Glutamatergic neuron (in vitro differentiated cells): ENCODE measurements at regions not wholly inside any gene's neighbourhood (a gene's known extent, or its start where the extent isn't known, plus 50 kb on each side); places are given as distances from the start of the nearest gene placed in this dataset.

ENCODE experiments used
- DNase-seq: peaks from one replicate; pipeline ENCODE4 v3.0.0; 2022
- H3K27ac Mint-ChIP-seq: one replicate; pipeline ENCODE4 v1.8.0; 2020; ENCODE audit warnings: mild to moderate bottlenecking, mixed read lengths, inconsistent platforms; ENCODE audit not compliant: unreplicated experiment
- H3K27me3 Mint-ChIP-seq: one replicate; pipeline ENCODE4 v1.8.0; 2020; ENCODE audit warnings: mild to moderate bottlenecking, moderate library complexity, mixed read lengths, inconsistent platforms; ENCODE audit not compliant: unreplicated experiment
- H3K36me3 Mint-ChIP-seq: one replicate; pipeline ENCODE4 v1.8.0; 2020; ENCODE audit warnings: mild to moderate bottlenecking, mixed read lengths, inconsistent platforms; ENCODE audit not compliant: unreplicated experiment
- H3K4me1 Mint-ChIP-seq: one replicate; pipeline ENCODE4 v1.8.0; 2020; ENCODE audit warnings: mild to moderate bottlenecking, low read depth, mixed read lengths, inconsistent platforms; ENCODE audit not compliant: unreplicated experiment
- H3K4me3 Mint-ChIP-seq: one replicate; pipeline ENCODE4 v1.8.0; 2020; ENCODE audit warnings: mild to moderate bottlenecking, mixed read lengths, inconsistent platforms; ENCODE audit not compliant: unreplicated experiment
- H3K9me3 Mint-ChIP-seq: one replicate; pipeline ENCODE4 v1.8.0; 2020; ENCODE audit warnings: mild to moderate bottlenecking, moderate library complexity, mixed read lengths, inconsistent platforms; ENCODE audit not compliant: unreplicated experiment
- CTCF ChIP-seq: fragments of 200-600 bp; sonication (generic); IDR thresholded peaks from one replicate; pipeline ENCODE4 v1.5.0; 2021; ENCODE audit not compliant: partially characterized antibody, unreplicated experiment

- peaks cover 5% of the 10 kb centered on the region for H3K4me1 Mint-ChIP-seq
- H3K4me3 Mint-ChIP-seq = no peak overlapping the region
- TF ChIP-seq CTCF = no peak
- no peak for DNase-seq
- H3K36me3 Mint-ChIP-seq = no peaks in the 10 kb centered on the region
- H3K27me3 Mint-ChIP-seq = no peaks in the 10 kb centered on the region
- H3K27ac Mint-ChIP-seq = no peak overlapping the region
- H3K9me3 Mint-ChIP-seq = no peaks in the 10 kb centered on the region
These were observed 484.5 kb downstream of the IGSF11 start for GRCh38 chr3:118550122-118550521.

GRCh38 chr3:118550556-118550955 lies 484.1 kb downstream of the IGSF11 start:
- TF ChIP-seq CTCF = no peak
- no peaks in the 10 kb centered on the region for H3K36me3 Mint-ChIP-seq
- H3K4me3 Mint-ChIP-seq = no peak overlapping the region
- H3K27ac Mint-ChIP-seq = no peak overlapping the region
- H3K9me3 Mint-ChIP-seq = no peaks in the 10 kb centered on the region
- no peaks in the 10 kb centered on the region for H3K27me3 Mint-ChIP-seq
- DNase-seq = no peak
- peaks cover 5% of the 10 kb centered on the region for H3K4me1 Mint-ChIP-seq

- no peak for DNase-seq
- H3K27me3 Mint-ChIP-seq = no peaks in the 10 kb centered on the region
- H3K4me3 Mint-ChIP-seq = no peak overlapping the region
- H3K27ac Mint-ChIP-seq = no peak overlapping the region
- no peak for TF ChIP-seq CTCF
- no peaks in the 10 kb centered on the region for H3K4me1 Mint-ChIP-seq
- no peaks in the 10 kb centered on the region for H3K36me3 Mint-ChIP-seq
- no peaks in the 10 kb centered on the region for H3K9me3 Mint-ChIP-seq
These were observed 480.4 kb downstream of the IGSF11 start for GRCh38 chr3:118554148-118554838.

- Mint-ChIP-seq H3K4me1 (no peaks in the 10 kb centered on the region), H3K9me3 (no peaks in the 10 kb centered on the region), H3K27ac (no peak overlapping the region), H3K36me3 (no peaks in the 10 kb centered on the region), H3K4me3 (no peak overlapping the region), H3K27me3 (no peaks in the 10 kb centered on the region)
- TF ChIP-seq CTCF = no peak
- no peak for DNase-seq
These were observed 477.7 kb downstream of the IGSF11 start for GRCh38 chr3:118556983-118557382.

- no peaks in the 10 kb centered on the region for H3K27me3 Mint-ChIP-seq
- H3K27ac Mint-ChIP-seq = no peak overlapping the region
- H3K36me3 Mint-ChIP-seq = no peaks in the 10 kb centered on the region
- no peak for TF ChIP-seq CTCF
- no peaks in the 10 kb centered on the region for H3K4me1 Mint-ChIP-seq
- DNase-seq = no peak
- no peak overlapping the region for H3K4me3 Mint-ChIP-seq
- H3K9me3 Mint-ChIP-seq = no peaks in the 10 kb centered on the region
These were observed 477.1 kb downstream of the IGSF11 start for GRCh38 chr3:118557513-118557912.
